ENCODE measurements at regions not wholly inside any gene's neighbourhood (a gene's known extent, or its start where the extent isn't known, plus 50 kb on each side); places are given as distances from the start of the nearest gene placed in this dataset.

DNA sequence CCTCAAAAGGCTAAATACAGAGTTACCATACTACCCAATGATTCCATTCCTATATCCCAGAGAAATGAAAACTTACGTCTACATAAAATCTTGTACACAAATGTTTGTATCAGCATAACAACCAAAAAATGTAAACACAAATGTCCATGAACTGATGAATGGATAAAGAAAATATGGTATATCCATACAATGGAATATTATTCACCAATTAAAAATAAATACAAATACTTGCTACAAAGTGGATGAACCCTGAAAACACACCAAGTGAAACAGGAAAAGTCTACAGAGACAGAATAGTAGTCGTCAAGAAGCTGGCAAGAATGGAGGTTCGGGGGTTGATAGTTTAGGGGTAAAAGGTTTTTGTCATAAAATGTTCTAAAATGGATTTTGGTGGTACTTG lies 54.0 kb upstream of the ANKRD28 start:
- Mint-ChIP-seq H3K9me3 (no peaks in the 10 kb centered on the region), H3K27me3 (no peaks in the 10 kb centered on the region), H3K4me1 (peaks cover 27 to 41% (median 34%) of the 10 kb centered on the region in 3 donors), H3K4me3 (no peak overlapping the region), H3K27ac (no peak overlapping the region), H3K36me3 (peaks cover 32% of the 10 kb centered on the region)
- H3K27me3 ChIP-seq (replicated peaks in 1 of 2; ENCODE audit: control insufficient read depth in 2 of 2, extremely low read depth in 1 of 2, insufficient read depth in 2 of 2, low read length in 1 of 2) = no peaks in the 10 kb centered on the region
- 100% methylated on average over 2 of the region's 3 CpGs for WGBS (ENCODE audit: insufficient coverage)
- CTCF ChIA-PET = no interaction called here
- peaks cover 0 to 2% of the 10 kb centered on the region in 2 experiments for H3K4me1 ChIP-seq (ENCODE audit: control insufficient read depth in 1 of 2, extremely low read depth in 1 of 2, insufficient read depth in 2 of 2, low read length in 2 of 2)
- H3K27ac ChIP-seq (ENCODE audit: low read length) = no peak overlapping the region
- no peak overlapping the region for H3K4me3 ChIP-seq (ENCODE audit: control insufficient read depth in 1 of 2, extremely low read depth in 1 of 2, low read length in 1 of 2)
- DNase-seq = no peak
- ATAC-seq (replicated peaks in 1 of 4) = no peak
- H3K9me3 ChIP-seq = no peaks in the 10 kb centered on the region
- H3K36me3 ChIP-seq (ENCODE audit: control insufficient read depth in 2 of 2, extremely low read depth in 1 of 2, insufficient read depth in 1 of 2, low read length in 1 of 2) = no peaks in the 10 kb centered on the region
- POLR2A ChIA-PET = no interaction called here

DNA sequence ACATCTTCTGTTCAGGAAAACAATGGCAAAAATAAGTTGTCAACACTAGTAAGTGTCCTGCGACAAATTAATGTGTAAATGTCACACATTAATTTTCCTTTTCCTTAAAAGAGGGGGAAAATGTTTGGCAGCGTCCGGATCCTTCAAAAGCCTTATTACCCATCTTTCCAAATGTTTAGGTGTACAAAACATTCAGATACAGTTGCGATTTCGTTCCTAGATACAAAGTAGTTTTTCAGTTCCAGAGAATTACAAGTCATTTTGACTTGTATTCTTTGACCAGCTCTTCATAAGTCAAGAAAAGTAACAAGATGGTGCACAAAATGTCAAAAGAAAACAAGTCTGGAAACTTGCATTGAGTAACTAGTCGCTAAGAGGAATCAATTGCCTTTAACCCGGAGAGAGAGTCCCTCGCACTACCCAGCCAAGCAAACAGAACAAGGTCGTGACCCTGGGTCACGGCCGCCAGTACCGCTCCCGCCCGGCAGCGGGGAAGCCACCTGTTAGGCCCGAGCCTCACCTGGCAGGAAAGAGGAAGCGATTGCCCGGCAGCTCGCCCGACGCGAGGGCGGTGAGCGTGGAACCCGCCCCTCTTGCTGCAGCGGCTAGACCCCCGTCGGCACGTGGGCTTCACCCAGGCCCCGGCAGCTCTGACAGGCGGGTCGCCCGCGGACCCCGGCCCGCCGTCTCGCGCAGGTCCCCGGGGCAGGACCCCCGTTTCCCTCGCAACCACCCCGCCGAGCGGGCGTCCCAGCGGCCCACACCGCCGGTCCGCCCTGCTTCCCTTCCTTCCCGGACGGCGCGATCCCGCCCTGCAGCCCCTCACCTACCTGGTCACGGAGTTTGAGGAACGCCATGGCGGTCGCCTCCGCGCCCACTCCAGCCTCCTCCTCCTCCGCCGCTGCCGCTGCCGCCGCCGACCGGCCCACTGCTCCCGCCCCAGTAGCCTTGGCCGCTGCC lies 61.0 kb upstream of the ANKRD28 start:
- no peaks in the 10 kb centered on the region for H3K36me3 ChIP-seq (ENCODE audit: control insufficient read depth in 2 of 2, extremely low read depth in 1 of 2, insufficient read depth in 1 of 2, low read length in 1 of 2)
- H3K9me3 ChIP-seq = no peaks in the 10 kb centered on the region
- CTCF ChIA-PET = interaction anchor here in 1 of 2 donors (0.6 kb wide), 1 partner anchor 41 kb away, joined by 3 read pairs; no protein-coding TSS in a partner anchor
- no peaks in the 10 kb centered on the region for H3K27me3 Mint-ChIP-seq
- POLR2A ChIA-PET = no interaction called here
- peak overlapping the region; percentile 94 to 97 (median 96) for H3K4me3 Mint-ChIP-seq
- H3K27ac ChIP-seq (ENCODE audit: low read length) = peak overlapping the region; percentile 43
- H3K9me3 Mint-ChIP-seq = no peaks in the 10 kb centered on the region
- peak overlapping the region; percentile 67 to 90 for H3K27ac Mint-ChIP-seq
- H3K4me1 ChIP-seq (ENCODE audit: control insufficient read depth in 1 of 2, extremely low read depth in 1 of 2, insufficient read depth in 2 of 2, low read length in 2 of 2) = peaks cover 9 to 18% of the 10 kb centered on the region in 2 experiments
- peaks cover 14% of the 10 kb centered on the region for H3K36me3 Mint-ChIP-seq
- WGBS (ENCODE audit: insufficient coverage) = under 1% methylated on average over 65 of the region's 70 CpGs
- H3K27me3 ChIP-seq (replicated peaks in 1 of 2; ENCODE audit: control insufficient read depth in 2 of 2, extremely low read depth in 1 of 2, insufficient read depth in 2 of 2, low read length in 1 of 2) = no peaks in the 10 kb centered on the region
- H3K4me1 Mint-ChIP-seq = peaks cover 34 to 51% (median 50%) of the 10 kb centered on the region in 3 donors
- peak overlapping the region; percentile 57 to 58 for H3K4me3 ChIP-seq (ENCODE audit: control insufficient read depth in 1 of 2, extremely low read depth in 1 of 2, low read length in 1 of 2)
- ATAC-seq (replicated peaks in 1 of 4) (peak; percentile 55 to 71 (median 65)), DNase-seq (peak; percentile 26 to 76 (median 60))

DNA sequence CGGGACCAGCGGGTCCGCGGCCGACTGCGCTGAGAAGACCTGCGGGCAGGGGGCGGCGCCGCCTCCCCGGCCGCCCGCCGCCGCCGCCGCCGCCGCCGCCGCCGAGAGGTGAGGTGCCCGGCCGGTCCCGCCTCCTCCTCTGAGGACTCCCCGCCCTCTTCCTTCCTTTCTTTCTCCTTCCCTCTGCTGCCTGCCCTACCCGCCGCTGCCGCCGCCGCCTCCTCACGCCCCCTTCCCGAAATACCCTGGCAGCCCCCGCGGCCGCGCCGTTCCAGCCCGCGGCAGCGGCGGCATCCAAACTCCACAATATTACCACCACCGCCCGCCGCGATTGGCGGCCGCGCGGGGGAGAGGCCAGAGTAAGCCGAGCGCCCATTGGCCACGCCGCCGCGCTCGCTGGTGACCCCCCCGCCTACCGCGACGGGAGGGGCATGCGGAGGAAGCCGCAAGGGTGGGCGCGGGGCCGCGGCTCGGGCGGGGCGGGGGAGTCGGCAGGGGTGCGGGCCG lies 61.8 kb upstream of the ANKRD28 start:
- Histone ChIP-seq H3K27me3 (replicated peaks in 1 of 2; ENCODE audit: control insufficient read depth in 2 of 2, extremely low read depth in 1 of 2, insufficient read depth in 2 of 2, low read length in 1 of 2) (no peaks in the 10 kb centered on the region), H3K4me1 (ENCODE audit: control insufficient read depth in 1 of 2, extremely low read depth in 1 of 2, insufficient read depth in 2 of 2, low read length in 2 of 2) (peaks cover 9 to 18% of the 10 kb centered on the region in 2 experiments), H3K36me3 (ENCODE audit: control insufficient read depth in 2 of 2, extremely low read depth in 1 of 2, insufficient read depth in 1 of 2, low read length in 1 of 2) (no peaks in the 10 kb centered on the region), H3K9me3 (no peaks in the 10 kb centered on the region), H3K27ac (ENCODE audit: low read length) (no peak overlapping the region), H3K4me3 (ENCODE audit: control insufficient read depth in 1 of 2, extremely low read depth in 1 of 2, low read length in 1 of 2) (peak overlapping the region; percentile 58 to 67)
- ChIA-PET POLR2A (no interaction called here), CTCF (no interaction called here)
- Mint-ChIP-seq H3K4me1 (peaks cover 32 to 43% (median 42%) of the 10 kb centered on the region in 3 donors), H3K27me3 (no peaks in the 10 kb centered on the region), H3K27ac (peak overlapping the region; percentile 85 to 89), H3K9me3 (no peaks in the 10 kb centered on the region), H3K36me3 (peaks cover 7% of the 10 kb centered on the region), H3K4me3 (peak overlapping the region; percentile 94 to 97 (median 96))
- ATAC-seq (replicated peaks in 1 of 4) (peak; percentile 77 to 83 (median 80)), DNase-seq (peak; percentile 28 to 84 (median 64))
- 0% methylated on average over 57 of the region's 73 CpGs for WGBS (ENCODE audit: insufficient coverage)

DNA sequence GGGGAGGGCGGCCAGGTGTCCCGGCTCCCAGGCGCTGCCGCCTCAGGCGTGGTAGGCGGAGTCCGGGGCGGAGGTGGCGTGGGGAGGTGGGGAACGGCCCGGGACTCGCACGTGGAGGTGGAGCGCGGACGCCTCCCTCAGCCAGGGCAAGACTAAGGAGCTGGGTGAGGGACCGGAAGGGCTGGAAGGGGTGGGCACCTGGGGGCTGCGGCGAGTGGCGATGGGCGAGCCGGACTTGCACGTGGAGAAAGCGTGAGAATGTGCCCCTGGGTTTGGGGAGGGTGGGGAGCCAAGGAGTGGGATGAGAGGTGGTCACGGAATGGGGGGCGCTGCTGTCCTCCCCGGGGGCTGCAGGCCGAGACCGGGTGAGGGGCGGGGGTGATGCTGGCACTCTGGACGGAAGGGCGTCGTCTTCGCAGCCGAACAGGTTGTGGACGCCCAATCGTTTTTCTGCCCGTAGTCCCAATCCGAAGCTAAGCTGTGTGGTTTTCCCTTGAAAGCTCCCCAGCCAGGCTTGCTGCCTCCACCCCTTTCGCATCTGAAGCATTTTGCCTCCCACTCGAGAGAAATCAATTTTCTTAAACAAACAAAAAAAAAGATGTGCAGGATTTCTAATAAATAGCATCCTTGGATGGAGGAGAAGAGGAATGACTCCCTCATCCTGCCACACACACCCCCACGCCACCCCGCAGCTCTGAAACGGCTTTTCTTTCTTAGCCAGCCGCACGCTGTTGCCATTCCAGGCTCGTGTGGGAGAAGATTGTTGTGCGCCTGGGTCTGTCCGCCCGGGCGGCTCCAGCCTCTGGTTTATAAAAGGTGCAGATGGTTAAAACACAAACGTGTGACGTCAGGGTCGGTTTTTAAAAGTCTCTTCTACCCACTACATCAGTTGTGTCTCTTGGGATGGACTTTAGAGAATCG lies 62.5 kb upstream of the ANKRD28 start:
- ATAC-seq (replicated peaks in 1 of 4) (peak in 3 of 4 experiments; percentile 62 to 65 (median 63)), DNase-seq (peak in 5 of 35 experiments; percentile 3 to 30 (median 6))
- ChIA-PET CTCF (no interaction called here), POLR2A (no interaction called here)
- peak overlapping the region; percentile 79 to 97 (median 84) for H3K4me3 Mint-ChIP-seq
- no peak overlapping the region for H3K27ac ChIP-seq (ENCODE audit: low read length)
- no peaks in the 10 kb centered on the region for H3K9me3 Mint-ChIP-seq
- H3K4me1 Mint-ChIP-seq = peaks cover 29 to 40% (median 35%) of the 10 kb centered on the region in 3 donors
- H3K27ac Mint-ChIP-seq = peak overlapping the region; percentile 18 to 31
- H3K27me3 ChIP-seq (replicated peaks in 1 of 2; ENCODE audit: control insufficient read depth in 2 of 2, extremely low read depth in 1 of 2, insufficient read depth in 2 of 2, low read length in 1 of 2) = no peaks in the 10 kb centered on the region
- H3K36me3 Mint-ChIP-seq = peaks cover 7% of the 10 kb centered on the region
- under 1% methylated on average over 33 of the region's 55 CpGs for WGBS (ENCODE audit: insufficient coverage)
- peaks cover 0 to 2% of the 10 kb centered on the region in 2 donors for H3K27me3 Mint-ChIP-seq
- no peaks in the 10 kb centered on the region for H3K9me3 ChIP-seq
- no peaks in the 10 kb centered on the region for H3K36me3 ChIP-seq (ENCODE audit: control insufficient read depth in 2 of 2, extremely low read depth in 1 of 2, insufficient read depth in 1 of 2, low read length in 1 of 2)
- H3K4me3 ChIP-seq (ENCODE audit: control insufficient read depth in 1 of 2, extremely low read depth in 1 of 2, low read length in 1 of 2) = peak overlapping the region; percentile 52 to 67
- peaks cover 9 to 18% of the 10 kb centered on the region in 2 experiments for H3K4me1 ChIP-seq (ENCODE audit: control insufficient read depth in 1 of 2, extremely low read depth in 1 of 2, insufficient read depth in 2 of 2, low read length in 2 of 2)

DNA sequence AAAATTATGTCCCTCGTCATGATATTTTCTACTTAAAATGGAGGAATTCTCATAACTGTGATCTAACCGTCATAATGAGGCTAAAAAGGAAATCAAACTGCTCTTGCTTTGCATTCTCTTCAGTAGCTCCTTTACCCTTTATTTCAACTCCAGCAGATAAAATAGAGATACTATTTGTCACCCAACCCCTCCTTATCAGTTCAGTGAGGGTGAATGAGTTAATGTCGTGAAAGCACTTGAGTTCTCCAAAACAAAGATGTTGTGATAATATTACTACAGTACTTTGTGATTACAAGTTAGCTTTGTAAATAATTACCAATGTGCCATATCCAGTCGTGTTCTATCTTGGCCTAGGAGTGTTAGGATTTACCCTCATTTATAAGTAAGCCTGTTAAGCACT lies 63.4 kb upstream of the ANKRD28 start:
- Mint-ChIP-seq H3K36me3 (peaks cover 3% of the 10 kb centered on the region), H3K27ac (peak overlapping the region; percentile 32 to 37), H3K27me3 (peaks cover 0 to 2% of the 10 kb centered on the region in 2 donors), H3K4me1 (peaks cover 25 to 33% (median 32%) of the 10 kb centered on the region in 3 donors), H3K4me3 (peak overlapping the region; percentile 79 to 97 (median 84)), H3K9me3 (no peaks in the 10 kb centered on the region)
- ATAC-seq (replicated peaks in 1 of 4) (no peak), DNase-seq (no peak)
- ChIA-PET POLR2A (no interaction called here), CTCF (no interaction called here)
- no peak overlapping the region for H3K27ac ChIP-seq (ENCODE audit: low read length)
- no peaks in the 10 kb centered on the region for H3K27me3 ChIP-seq (replicated peaks in 1 of 2; ENCODE audit: control insufficient read depth in 2 of 2, extremely low read depth in 1 of 2, insufficient read depth in 2 of 2, low read length in 1 of 2)
- no peaks in the 10 kb centered on the region for H3K9me3 ChIP-seq
- H3K36me3 ChIP-seq (ENCODE audit: control insufficient read depth in 2 of 2, extremely low read depth in 1 of 2, insufficient read depth in 1 of 2, low read length in 1 of 2) = no peaks in the 10 kb centered on the region
- no peak overlapping the region for H3K4me3 ChIP-seq (ENCODE audit: control insufficient read depth in 1 of 2, extremely low read depth in 1 of 2, low read length in 1 of 2)
- WGBS (ENCODE audit: insufficient coverage) = no CpG with 5 or more reads among the region's 4 CpGs
- H3K4me1 ChIP-seq (ENCODE audit: control insufficient read depth in 1 of 2, extremely low read depth in 1 of 2, insufficient read depth in 2 of 2, low read length in 2 of 2) = peaks cover 9 to 18% of the 10 kb centered on the region in 2 experiments

DNA sequence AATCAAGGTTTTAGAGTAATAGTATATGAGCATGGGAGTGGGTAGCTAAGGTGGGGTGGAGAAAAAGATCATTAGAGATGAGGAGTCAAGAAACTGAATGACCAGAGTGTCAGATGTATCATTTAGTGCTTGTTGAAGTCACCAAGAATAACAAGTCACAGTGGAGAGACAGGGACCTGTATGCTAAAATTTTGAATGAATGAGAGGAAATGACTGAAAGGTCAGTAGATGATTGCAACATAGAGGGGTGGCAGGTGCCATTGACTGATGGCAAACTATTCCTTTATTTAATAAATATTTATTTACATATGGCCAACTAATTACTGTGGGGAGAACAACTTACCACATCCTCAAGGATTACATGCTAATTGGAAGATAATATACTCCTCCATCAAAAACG lies 75.0 kb upstream of the ANKRD28 start:
- no peaks in the 10 kb centered on the region for H3K36me3 ChIP-seq (ENCODE audit: control insufficient read depth in 2 of 2, extremely low read depth in 1 of 2, insufficient read depth in 1 of 2, low read length in 1 of 2)
- H3K27ac Mint-ChIP-seq = no peak overlapping the region
- ChIA-PET POLR2A (no interaction called here), CTCF (interaction anchor here in 1 of 2 donors (1.0 kb wide), 1 partner anchor 11 kb away, joined by 3 read pairs; no protein-coding TSS in a partner anchor)
- no peak overlapping the region for H3K4me3 ChIP-seq (ENCODE audit: control insufficient read depth in 1 of 2, extremely low read depth in 1 of 2, low read length in 1 of 2)
- no peak overlapping the region for H3K4me3 Mint-ChIP-seq
- WGBS (ENCODE audit: insufficient coverage) = no CpG with 5 or more reads among the region's 1 CpG
- ATAC-seq (replicated peaks in 1 of 4) (no peak), DNase-seq (no peak)
- H3K27ac ChIP-seq (ENCODE audit: low read length) = no peak overlapping the region
- no peaks in the 10 kb centered on the region for H3K9me3 ChIP-seq
- no peaks in the 10 kb centered on the region for H3K27me3 Mint-ChIP-seq
- no peaks in the 10 kb centered on the region for H3K4me1 ChIP-seq (ENCODE audit: control insufficient read depth in 1 of 2, extremely low read depth in 1 of 2, insufficient read depth in 2 of 2, low read length in 2 of 2)
- no peaks in the 10 kb centered on the region for H3K4me1 Mint-ChIP-seq
- H3K36me3 Mint-ChIP-seq = peaks cover 3% of the 10 kb centered on the region
- H3K9me3 Mint-ChIP-seq = peaks cover 0 to 3% (median 2%) of the 10 kb centered on the region in 3 donors
- no peaks in the 10 kb centered on the region for H3K27me3 ChIP-seq (replicated peaks in 1 of 2; ENCODE audit: control insufficient read depth in 2 of 2, extremely low read depth in 1 of 2, insufficient read depth in 2 of 2, low read length in 1 of 2)

All from T-cell (primary cell).